ENCODE measurements at regions not wholly inside any gene's neighbourhood (a gene's known extent, or its start where the extent isn't known, plus 50 kb on each side); places are given as distances from the start of the nearest gene placed in this dataset.

DNA sequence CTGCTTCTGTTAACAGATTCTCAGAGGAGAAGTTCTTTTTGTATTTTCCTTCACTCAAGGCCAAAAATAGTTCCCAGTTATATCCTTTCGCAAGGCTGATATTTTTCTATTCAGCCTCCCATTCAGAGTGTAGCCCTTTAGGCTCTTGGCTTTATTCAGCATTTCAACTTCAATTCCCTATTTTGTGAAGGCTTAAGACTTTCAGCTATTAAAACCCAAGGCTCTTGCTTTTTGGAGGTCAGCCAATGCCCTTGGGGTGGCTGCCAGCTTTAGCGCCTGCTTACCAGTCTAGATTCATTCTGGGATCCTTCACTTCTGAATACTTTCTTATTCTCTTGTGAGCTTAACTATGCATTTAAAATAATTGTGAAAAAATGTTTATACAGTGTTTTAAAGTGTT is 57.3 kb upstream of the ADGRA3 start:
- H3K27me3 ChIP-seq (ENCODE audit: insufficient read depth): no peaks in the 10 kb centered on the region
- no peaks in the 10 kb centered on the region for H3K79me2 ChIP-seq (ENCODE audit: insufficient read depth)
- ChIA-PET POLR2A (no interaction called here), CTCF (interaction anchor here (0.9 to 1.2 kb wide), 3 partner anchors 17 to 94 kb away, joined by 3 read pairs; no protein-coding TSS in a partner anchor)
- no peak for TF ChIP-seq NFIC (IDR thresholded peaks at IDR 0.05; ENCODE audit: borderline replicate concordance)
- TF ChIP-seq SIN3A (IDR thresholded peaks at IDR 0.05; ENCODE audit: borderline replicate concordance, low read depth, low read length): no peak
- no peak for TF ChIP-seq GABPA (IDR thresholded peaks at IDR 0.05; ENCODE audit: low read depth)
- TF ChIP-seq, protein P1, sequence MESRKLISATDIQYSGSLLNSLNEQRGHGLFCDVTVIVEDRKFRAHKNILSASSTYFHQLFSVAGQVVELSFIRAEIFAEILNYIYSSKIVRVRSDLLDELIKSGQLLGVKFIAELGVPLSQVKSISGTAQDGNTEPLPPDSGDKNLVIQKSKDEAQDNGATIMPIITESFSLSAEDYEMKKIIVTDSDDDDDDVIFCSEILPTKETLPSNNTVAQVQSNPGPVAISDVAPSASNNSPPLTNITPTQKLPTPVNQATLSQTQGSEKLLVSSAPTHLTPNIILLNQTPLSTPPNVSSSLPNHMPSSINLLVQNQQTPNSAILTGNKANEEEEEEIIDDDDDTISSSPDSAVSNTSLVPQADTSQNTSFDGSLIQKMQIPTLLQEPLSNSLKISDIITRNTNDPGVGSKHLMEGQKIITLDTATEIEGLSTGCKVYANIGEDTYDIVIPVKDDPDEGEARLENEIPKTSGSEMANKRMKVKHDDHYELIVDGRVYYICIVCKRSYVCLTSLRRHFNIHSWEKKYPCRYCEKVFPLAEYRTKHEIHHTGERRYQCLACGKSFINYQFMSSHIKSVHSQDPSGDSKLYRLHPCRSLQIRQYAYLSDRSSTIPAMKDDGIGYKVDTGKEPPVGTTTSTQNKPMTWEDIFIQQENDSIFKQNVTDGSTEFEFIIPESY (IDR thresholded peaks at IDR 0.05; ENCODE audit: borderline replicate concordance, low read depth): no peak
- no peak for TF ChIP-seq JUND (IDR thresholded peaks at IDR 0.05)
- TF ChIP-seq SMC3 (IDR thresholded peaks at IDR 0.05; ENCODE audit: low read depth, low read length): no peak
- no peak for TF ChIP-seq CHD2 (IDR thresholded peaks at IDR 0.05; ENCODE audit: low read length, partially characterized antibody)
- no peak for TF ChIP-seq IRF3 (IDR thresholded peaks at IDR 0.05; ENCODE audit: low read depth, low read length)
- no peak for TF ChIP-seq FOXJ3 (CRISPR knock-in tag; IDR thresholded peaks at IDR 0.05)
- no peaks in the 10 kb centered on the region for H3K36me3 ChIP-seq (replicated peaks in 1 of 2; ENCODE audit: control insufficient read depth in 1 of 2, insufficient read depth in 2 of 2, low read length in 1 of 2)
- no peak overlapping the region for H2AFZ ChIP-seq (ENCODE audit: low read depth)
- no peak for DNase-seq
- H4K20me1 ChIP-seq (ENCODE audit: insufficient read depth): no peaks in the 10 kb centered on the region
- H3K4me1 ChIP-seq (ENCODE audit: control insufficient read depth in 1 of 2, insufficient read depth in 2 of 2, low read depth in 1 of 2, low read length in 1 of 2): no peaks in the 10 kb centered on the region
- no peaks in the 10 kb centered on the region for H3K9me2 ChIP-seq
- H3K4me2 ChIP-seq: no peak overlapping the region
- no peak overlapping the region for H3K27ac ChIP-seq (ENCODE audit: low read depth in 2 of 2, low read length in 1 of 2)
- no peaks in the 10 kb centered on the region for H3F3A ChIP-seq (replicated peaks; ENCODE audit: insufficient read depth)
- no peak overlapping the region for H3K4me3 ChIP-seq (ENCODE audit: low read depth in 2 of 2, low read length in 1 of 2)
- 23% methylated on average over 2 of the region's 2 CpGs for WGBS (ENCODE audit: low lambda C conversion rate)
- no peaks in the 10 kb centered on the region for H3K9me3 ChIP-seq
- H3K9ac ChIP-seq: no peak overlapping the region

- TF ChIP-seq GATA2 (CRISPR knock-in tag; IDR thresholded peaks at IDR 0.05): no peak
- no peaks in the 10 kb centered on the region for H3K36me3 ChIP-seq (replicated peaks in 1 of 2; ENCODE audit: control insufficient read depth in 1 of 2, insufficient read depth in 2 of 2, low read length in 1 of 2)
- POLR2A ChIA-PET: no interaction called here
- DNase-seq: no peak
- H3K4me2 ChIP-seq: no peak overlapping the region
- no peak overlapping the region for H3K27ac ChIP-seq (ENCODE audit: low read depth in 2 of 2, low read length in 1 of 2)
- no peaks in the 10 kb centered on the region for H3F3A ChIP-seq (replicated peaks; ENCODE audit: insufficient read depth)
- no peaks in the 10 kb centered on the region for H3K9me2 ChIP-seq
- no peaks in the 10 kb centered on the region for H3K9me3 ChIP-seq
- no peaks in the 10 kb centered on the region for H3K4me1 ChIP-seq (ENCODE audit: control insufficient read depth in 1 of 2, insufficient read depth in 2 of 2, low read depth in 1 of 2, low read length in 1 of 2)
- H2AFZ ChIP-seq (ENCODE audit: low read depth): no peak overlapping the region
- no peak overlapping the region for H3K4me3 ChIP-seq (ENCODE audit: low read depth in 2 of 2, low read length in 1 of 2)
- H3K27me3 ChIP-seq (ENCODE audit: insufficient read depth): no peaks in the 10 kb centered on the region
- no peak overlapping the region for H3K9ac ChIP-seq
- H4K20me1 ChIP-seq (ENCODE audit: insufficient read depth): no peaks in the 10 kb centered on the region
- WGBS (ENCODE audit: low lambda C conversion rate): 3% methylated on average over 1 of the region's 1 CpG
- no peaks in the 10 kb centered on the region for H3K79me2 ChIP-seq (ENCODE audit: insufficient read depth)
- CTCF ChIA-PET: interaction anchor here (0.9 to 1.2 kb wide), 3 partner anchors 16 to 94 kb away, joined by 3 read pairs; no protein-coding TSS in a partner anchor
Measured at GRCh38 chr4:22573641-22574040, 57.8 kb upstream of the ADGRA3 start.
